Endothelial cell of umbilical vein (primary cell): ENCODE measurements at regions not wholly inside any gene's neighbourhood (a gene's known extent, or its start where the extent isn't known, plus 50 kb on each side); places are given as distances from the start of the nearest gene placed in this dataset.

Experiments
- BruUV-seq: library from RNA; stranded (reverse); fragments of 400-500 nt; replicated peaks from 2 replicates; lab custom pipeline; 2021; lab: Mats Ljungman, UMichigan
- CTCF ChIA-PET: fragments of 300-600, 350-600 bp; sonication (Branson Sonifier 250); formaldehyde crosslinking; loops from one replicate; lab custom pipeline; 2021; ENCODE audit warnings: antibody characterized with exemption, inconsistent platforms; lab: Charles Lee
- POLR2A ChIA-PET: fragments of 300-600, 350-600 bp; sonication (Branson Sonifier 250); formaldehyde crosslinking; loops from one replicate; lab custom pipeline; 2021; ENCODE audit warnings: antibody characterized with exemption, inconsistent platforms; lab: Charles Lee
- DNase-seq: peaks from one replicate; pipeline ENCODE4 v3.0.0-alpha.2; 2011; ENCODE audit warnings: low read depth, low spot score
- FAIRE-seq: peaks from 2 replicates; lab custom pipeline; 2011; peaks lifted over from hg19 to GRCh38; lab: Jason Lieb, UNC
- H2AFZ ChIP-seq: 2 replicates; pipeline ENCODE4 v1.6.0; 2012; ENCODE audit warnings: low read depth, low read length, control low read depth, inconsistent platforms
- H3K27ac ChIP-seq: 2 replicates; pipeline ENCODE4 v1.5.1; 2011; ENCODE audit warnings: low read depth, mild to moderate bottlenecking, control low read depth, low read length, moderate library complexity; ENCODE audit not compliant: insufficient read depth
- H3K27me3 ChIP-seq, 2 experiments: 2 replicates each; pipeline versions ENCODE4 v1.6.0 to v1.6.1; 2011; ENCODE audit warnings: low read length in 2 of 2, mixed read lengths in 1 of 2; ENCODE audit not compliant: control insufficient read depth in 2 of 2, insufficient read depth in 2 of 2
- H3K36me3 ChIP-seq, 2 experiments: 2 replicates in 1 of 2; 3 replicates in 1 of 2; pipeline ENCODE4 v1.5.1; 2011; ENCODE audit warnings: low read length in 2 of 2, mild to moderate bottlenecking in 1 of 2, moderate library complexity in 1 of 2; ENCODE audit not compliant: control insufficient read depth in 2 of 2, insufficient read depth in 2 of 2; ENCODE audit errors: extremely low read depth in 1 of 2
- H3K4me1 ChIP-seq: 3 replicates; pipeline ENCODE4 v1.5.1; 2011; ENCODE audit warnings: mild to moderate bottlenecking, low read length; ENCODE audit not compliant: control insufficient read depth, insufficient read depth; ENCODE audit errors: extremely low read depth
- H3K4me2 ChIP-seq: 2 replicates; pipeline ENCODE4 v1.6.1; 2011; ENCODE audit warnings: low read length, control low read depth, mixed read lengths; ENCODE audit not compliant: insufficient read depth
- H3K4me3 ChIP-seq, 3 experiments: fragments of 200-600 bp in 1 of 3; sonication (generic), shearing (Covaris generic) in 1 of 3; replicated peaks in 1 of 3; 2 replicates each; pipeline ENCODE4 v1.5.1; 2011 to 2016; ENCODE audit warnings: control low read depth in 3 of 3, low read length in 3 of 3, mild to moderate bottlenecking in 2 of 3, inconsistent platforms in 1 of 3, low read depth in 1 of 3, moderate library complexity in 1 of 3; ENCODE audit not compliant: insufficient read depth in 1 of 3
- H3K79me2 ChIP-seq: 2 replicates; pipeline ENCODE4 v1.6.0; 2012; ENCODE audit warnings: low read length, inconsistent platforms; ENCODE audit not compliant: control insufficient read depth, insufficient read depth
- H3K9ac ChIP-seq: replicated peaks from 2 replicates; pipeline ENCODE3; 2011; ENCODE audit warnings: low read length, control low read depth; ENCODE audit not compliant: insufficient read depth; ENCODE audit errors: extremely low read depth
- H3K9me1 ChIP-seq: replicated peaks from 3 replicates; pipeline ENCODE4 v1.6.0; 2011; ENCODE audit warnings: mild to moderate bottlenecking, low read length; ENCODE audit not compliant: control insufficient read depth, insufficient read depth; ENCODE audit errors: extremely low read depth
- H3K9me3 ChIP-seq: replicated peaks from 2 replicates; pipeline ENCODE4 v1.5.1; 2012; ENCODE audit warnings: low read length, inconsistent platforms; ENCODE audit not compliant: control insufficient read depth, insufficient read depth
- H4K20me1 ChIP-seq: replicated peaks from 2 replicates; pipeline ENCODE3; 2011; ENCODE audit warnings: mild to moderate bottlenecking, low read length; ENCODE audit not compliant: control insufficient read depth, insufficient read depth; ENCODE audit errors: extremely low read depth
- CTCF ChIP-seq, 2 donors: IDR thresholded peaks; 1 replicate in 1 of 2; 2 replicates in 1 of 2; pipeline ENCODE4 v1.5.1; 2011; ENCODE audit warnings: low read length in 2 of 2, mild to moderate bottlenecking in 2 of 2, moderate library complexity in 2 of 2, control low read depth in 1 of 2, inconsistent platforms in 1 of 2, low read depth in 1 of 2; ENCODE audit not compliant: insufficient read depth in 1 of 2; ENCODE audit errors: extremely low read depth in 1 of 2
- EZH2 ChIP-seq: IDR thresholded peaks from 2 replicates; pipeline ENCODE4 v1.6.1; 2012; ENCODE audit warnings: borderline replicate concordance, low read depth, mild to moderate bottlenecking, moderate library complexity, low read length, inconsistent platforms; ENCODE audit not compliant: severe bottlenecking
- FOS ChIP-seq: IDR thresholded peaks from 2 replicates; pipeline ENCODE4 v1.6.1; 2011; ENCODE audit warnings: mild to moderate bottlenecking, low read length, moderate library complexity, borderline replicate concordance; ENCODE audit not compliant: insufficient read depth
- GATA2 ChIP-seq: IDR thresholded peaks from 2 replicates; pipeline ENCODE4 v1.7.0; 2011; ENCODE audit warnings: low read depth, mild to moderate bottlenecking, moderate library complexity, mixed read lengths, low read length; ENCODE audit not compliant: insufficient read length, insufficient read depth
- JUN ChIP-seq: IDR thresholded peaks from 2 replicates; pipeline ENCODE4 v1.6.1; 2011; ENCODE audit warnings: borderline replicate concordance, low read depth; ENCODE audit not compliant: insufficient read length, insufficient read depth
- MAX ChIP-seq: IDR thresholded peaks from 2 replicates; pipeline ENCODE4 v1.6.1; 2011; ENCODE audit not compliant: insufficient read depth, insufficient read length
- MYC ChIP-seq: IDR thresholded peaks from one replicate; pipeline ENCODE4 v1.6.1; 2011; ENCODE audit warnings: mild to moderate bottlenecking, low read depth, low read length
- POLR2A ChIP-seq: IDR thresholded peaks from 2 replicates; pipeline ENCODE4 v1.6.1; 2012; ENCODE audit warnings: low read depth, mild to moderate bottlenecking, control low read depth, low read length
- POLR2AphosphoS5 ChIP-seq: IDR thresholded peaks from 2 replicates; pipeline ENCODE4 v1.6.1; 2012; ENCODE audit warnings: low read depth, mild to moderate bottlenecking, control low read depth, low read length, moderate library complexity; ENCODE audit not compliant: insufficient read depth
- dilution Hi-C: fragments of 300-500 bp; cut with MboI; formaldehyde crosslinking; loops from one replicate; pipeline ENCODE4 v1.15.0; 2019; ENCODE audit warnings: low sequenced_read_pairs; ENCODE audit not compliant: extremely low pct_ligation_motif_present
- intact Hi-C: fragments of 100-400 bp; cut with micrococcal nuclease; formaldehyde crosslinking; loops from one replicate; pipeline ENCODE4 v1.10.0; 2022

DNA sequence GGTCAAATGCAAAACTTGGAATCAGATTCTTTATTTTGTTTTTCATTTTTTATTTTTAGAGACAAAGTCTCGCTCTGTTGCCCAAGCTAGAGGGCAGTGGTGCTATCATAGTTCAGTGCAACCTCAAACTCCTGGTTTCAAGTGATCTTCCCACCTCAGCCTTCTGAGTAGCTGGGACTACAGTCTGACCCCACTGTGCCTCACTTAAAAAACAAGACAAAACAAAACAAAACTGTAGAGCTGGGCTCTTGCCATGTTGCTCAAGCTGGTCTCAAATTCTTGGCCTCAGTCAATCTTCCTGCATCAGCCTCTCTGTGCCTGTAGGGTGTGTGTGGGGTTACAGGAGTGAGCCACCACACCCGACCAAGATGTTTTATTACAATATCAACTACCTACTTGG lies 396.0 kb upstream of the USP24 start:
- no peak for DNase-seq
- POLR2A ChIA-PET, result no interaction called here
- intact Hi-C loops, result no loop called here
- H3K27me3 ChIP-seq, result no peaks in the 10 kb centered on the region
- dilution Hi-C loops, result no loop called here
- peak; percentile 15 for FAIRE-seq
- H2AFZ ChIP-seq, result no peak overlapping the region
- H3K79me2 ChIP-seq, result no peaks in the 10 kb centered on the region
- no peak for TF ChIP-seq POLR2A
- no peak for TF ChIP-seq POLR2AphosphoS5
- TF ChIP-seq GATA2, result no peak
- TF ChIP-seq JUN, result no peak
- TF ChIP-seq EZH2, result no peak
- H3K9ac ChIP-seq, result no peak overlapping the region
- CTCF ChIA-PET, result no interaction called here
- no peak overlapping the region for H3K4me2 ChIP-seq
- H4K20me1 ChIP-seq, result no peaks in the 10 kb centered on the region
- H3K4me1 ChIP-seq, result no peaks in the 10 kb centered on the region
- no peaks in the 10 kb centered on the region for H3K9me1 ChIP-seq
- H3K27ac ChIP-seq, result no peak overlapping the region
- BruUV-seq, result no TSS peak
- H3K36me3 ChIP-seq, result no peaks in the 10 kb centered on the region
- no peaks in the 10 kb centered on the region for H3K9me3 ChIP-seq
- no peak overlapping the region for H3K4me3 ChIP-seq

GRCh38 chr1:55610203-55610602 lies 395.0 kb upstream of the USP24 start:
- H2AFZ ChIP-seq, result no peak overlapping the region
- BruUV-seq, result no TSS peak
- dilution Hi-C loops (no loop called here), intact Hi-C loops (no loop called here)
- no peak overlapping the region for H3K9ac ChIP-seq
- ChIA-PET POLR2A (no interaction called here), CTCF (no interaction called here)
- H3K27me3 ChIP-seq, result no peaks in the 10 kb centered on the region
- no peak overlapping the region for H3K4me3 ChIP-seq
- H4K20me1 ChIP-seq, result no peaks in the 10 kb centered on the region
- H3K27ac ChIP-seq, result no peak overlapping the region
- no peaks in the 10 kb centered on the region for H3K4me1 ChIP-seq
- H3K79me2 ChIP-seq, result no peaks in the 10 kb centered on the region
- TF ChIP-seq CTCF (IDR thresholded peaks at IDR 0.05; ENCODE audit: extremely low read depth in 1 of 2, insufficient read depth in 1 of 2, low read depth in 1 of 2, low read length in 2 of 2) (no peak), GATA2 (no peak), MAX (no peak), FOS (no peak), JUN (no peak), POLR2AphosphoS5 (no peak), EZH2 (no peak), MYC (no peak), POLR2A (no peak)
- DNase-seq, result no peak
- H3K4me2 ChIP-seq, result no peak overlapping the region
- H3K36me3 ChIP-seq, result no peaks in the 10 kb centered on the region
- no peaks in the 10 kb centered on the region for H3K9me1 ChIP-seq
- H3K9me3 ChIP-seq, result no peaks in the 10 kb centered on the region
- no peak for FAIRE-seq
